Astrocyte (in vitro differentiated cells and primary cell): ENCODE measurements at regions not wholly inside any gene's neighbourhood (a gene's known extent, or its start where the extent isn't known, plus 50 kb on each side); places are given as distances from the start of the nearest gene placed in this dataset.
"Not testable (repeated sequence)": the region's sequence is repeated elsewhere in the genome, so short reads cannot be mapped to it uniquely, and the experiment has no call there.

ENCODE experiments used
- DNase-seq: peaks from one replicate; pipeline ENCODE4 v3.0.0-alpha.2; 2010; ENCODE audit warnings: low read depth
- FAIRE-seq: peaks from 2 replicates; lab custom pipeline; 2011; peaks lifted over from hg19 to GRCh38; lab: Jason Lieb, UNC
- H2AFZ ChIP-seq: 2 replicates; pipeline ENCODE4 v1.6.0; 2012; ENCODE audit warnings: low read depth, low read length, inconsistent platforms
- H3K27ac ChIP-seq: 2 replicates; pipeline ENCODE4 v1.5.1; 2011; ENCODE audit warnings: low read depth, low read length, inconsistent platforms
- H3K27me3 ChIP-seq: 2 replicates; pipeline ENCODE4 v1.6.0; 2011; ENCODE audit warnings: low read length, inconsistent platforms; ENCODE audit not compliant: insufficient read depth
- H3K36me3 ChIP-seq: 2 replicates; pipeline ENCODE4 v1.5.1; 2011; ENCODE audit warnings: low read length, inconsistent platforms; ENCODE audit not compliant: insufficient read depth
- H3K4me1 ChIP-seq: 2 replicates; pipeline ENCODE4 v1.5.1; 2011; ENCODE audit warnings: low read length, inconsistent platforms; ENCODE audit not compliant: insufficient read depth
- H3K4me2 ChIP-seq: 2 replicates; pipeline ENCODE4 v1.6.0; 2012; ENCODE audit warnings: low read length, inconsistent platforms
- H3K4me3 ChIP-seq: 2 replicates; pipeline ENCODE4 v1.5.1; 2011; ENCODE audit warnings: low read depth, mild to moderate bottlenecking, low read length, inconsistent platforms; ENCODE audit not compliant: insufficient read depth
- H3K79me2 ChIP-seq: 2 replicates; pipeline ENCODE4 v1.6.0; 2012; ENCODE audit warnings: mild to moderate bottlenecking, low read length, inconsistent platforms; ENCODE audit not compliant: insufficient read depth
- H3K9ac ChIP-seq: 2 replicates; pipeline ENCODE4 v1.6.0; 2012; ENCODE audit warnings: mild to moderate bottlenecking, low read length, inconsistent platforms
- H3K9me3 ChIP-seq: 2 replicates; pipeline ENCODE4 v1.5.1; 2012; ENCODE audit warnings: low read depth, mild to moderate bottlenecking, low read length, inconsistent platforms; ENCODE audit not compliant: insufficient read depth
- H4K20me1 ChIP-seq: 2 replicates; pipeline ENCODE4 v1.6.0; 2012; ENCODE audit warnings: low read length, inconsistent platforms; ENCODE audit not compliant: insufficient read depth
- H3K27ac Mint-ChIP-seq: one replicate; pipeline ENCODE4 v1.8.0; 2021; ENCODE audit warnings: mild to moderate bottlenecking, mixed read lengths; ENCODE audit not compliant: unreplicated experiment
- H3K27me3 Mint-ChIP-seq: one replicate; pipeline ENCODE4 v1.8.0; 2021; ENCODE audit warnings: low read depth, mixed read lengths; ENCODE audit not compliant: unreplicated experiment
- H3K36me3 Mint-ChIP-seq: one replicate; pipeline ENCODE4 v1.8.0; 2021; ENCODE audit warnings: low read depth, mixed read lengths; ENCODE audit not compliant: unreplicated experiment
- H3K4me1 Mint-ChIP-seq: one replicate; pipeline ENCODE4 v1.8.0; 2021; ENCODE audit warnings: low read depth, mixed read lengths; ENCODE audit not compliant: unreplicated experiment
- H3K4me3 Mint-ChIP-seq: one replicate; pipeline ENCODE4 v1.8.0; 2021; ENCODE audit warnings: mild to moderate bottlenecking, moderate library complexity, mixed read lengths; ENCODE audit not compliant: unreplicated experiment
- H3K9me3 Mint-ChIP-seq: one replicate; pipeline ENCODE4 v1.8.0; 2021; ENCODE audit warnings: mild to moderate bottlenecking, mixed read lengths; ENCODE audit not compliant: unreplicated experiment
- EZH2 ChIP-seq: IDR thresholded peaks from 2 replicates; pipeline ENCODE4 v1.6.1; 2012; ENCODE audit warnings: mild to moderate bottlenecking, low read length, inconsistent platforms; ENCODE audit not compliant: insufficient read depth
- TF ChIP-seq, protein P1 (sequence below): IDR thresholded peaks from 2 replicates; pipeline ENCODE4 v1.5.1; 2011; ENCODE audit warnings: low read depth, mild to moderate bottlenecking, inconsistent platforms, low read length, moderate library complexity; ENCODE audit not compliant: insufficient read depth

DNA sequence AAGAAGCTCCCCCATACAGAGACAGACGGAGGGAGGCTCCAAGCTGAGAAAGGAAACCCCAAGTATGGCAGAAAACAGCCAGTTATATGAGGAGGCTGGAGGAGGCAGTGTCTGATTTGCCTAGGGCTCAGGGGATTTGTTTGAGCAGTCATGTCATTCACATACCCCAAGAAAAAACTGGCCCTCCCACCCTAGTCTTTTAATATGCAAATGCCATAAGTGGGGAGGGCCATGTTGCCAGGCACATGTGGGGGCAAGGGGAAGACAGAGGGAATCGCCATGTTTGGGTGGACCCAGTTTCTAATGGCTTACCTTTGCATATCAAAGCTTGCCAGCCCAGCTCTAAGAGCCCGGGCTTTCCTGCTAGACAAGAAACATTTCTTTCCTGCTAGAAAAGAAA, 1163.8 kb downstream of the TAF11L14 start:
- no peaks in the 10 kb centered on the region for H3K36me3 ChIP-seq
- no peaks in the 10 kb centered on the region for H3K36me3 Mint-ChIP-seq
- H3K4me1 Mint-ChIP-seq, result peaks cover 6% of the 10 kb centered on the region
- FAIRE-seq, result no peak
- H3K27me3 Mint-ChIP-seq, result no peaks in the 10 kb centered on the region
- no peaks in the 10 kb centered on the region for H3K27me3 ChIP-seq
- H3K9ac ChIP-seq, result no peak overlapping the region
- no peak overlapping the region for H3K4me3 Mint-ChIP-seq
- H3K4me2 ChIP-seq, result no peak overlapping the region
- H3K79me2 ChIP-seq, result no peaks in the 10 kb centered on the region
- DNase-seq, result no peak
- H4K20me1 ChIP-seq, result no peaks in the 10 kb centered on the region
- H3K4me1 ChIP-seq, result no peaks in the 10 kb centered on the region
- no peak overlapping the region for H3K27ac Mint-ChIP-seq
- H3K9me3 Mint-ChIP-seq, result peaks cover 3% of the 10 kb centered on the region
- no peaks in the 10 kb centered on the region for H3K9me3 ChIP-seq
- TF ChIP-seq EZH2, result no peak
- TF ChIP-seq, protein P1, sequence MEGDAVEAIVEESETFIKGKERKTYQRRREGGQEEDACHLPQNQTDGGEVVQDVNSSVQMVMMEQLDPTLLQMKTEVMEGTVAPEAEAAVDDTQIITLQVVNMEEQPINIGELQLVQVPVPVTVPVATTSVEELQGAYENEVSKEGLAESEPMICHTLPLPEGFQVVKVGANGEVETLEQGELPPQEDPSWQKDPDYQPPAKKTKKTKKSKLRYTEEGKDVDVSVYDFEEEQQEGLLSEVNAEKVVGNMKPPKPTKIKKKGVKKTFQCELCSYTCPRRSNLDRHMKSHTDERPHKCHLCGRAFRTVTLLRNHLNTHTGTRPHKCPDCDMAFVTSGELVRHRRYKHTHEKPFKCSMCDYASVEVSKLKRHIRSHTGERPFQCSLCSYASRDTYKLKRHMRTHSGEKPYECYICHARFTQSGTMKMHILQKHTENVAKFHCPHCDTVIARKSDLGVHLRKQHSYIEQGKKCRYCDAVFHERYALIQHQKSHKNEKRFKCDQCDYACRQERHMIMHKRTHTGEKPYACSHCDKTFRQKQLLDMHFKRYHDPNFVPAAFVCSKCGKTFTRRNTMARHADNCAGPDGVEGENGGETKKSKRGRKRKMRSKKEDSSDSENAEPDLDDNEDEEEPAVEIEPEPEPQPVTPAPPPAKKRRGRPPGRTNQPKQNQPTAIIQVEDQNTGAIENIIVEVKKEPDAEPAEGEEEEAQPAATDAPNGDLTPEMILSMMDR, result no peak
- no peak overlapping the region for H3K4me3 ChIP-seq
- H2AFZ ChIP-seq, result no peak overlapping the region
- H3K27ac ChIP-seq, result no peak overlapping the region

DNA sequence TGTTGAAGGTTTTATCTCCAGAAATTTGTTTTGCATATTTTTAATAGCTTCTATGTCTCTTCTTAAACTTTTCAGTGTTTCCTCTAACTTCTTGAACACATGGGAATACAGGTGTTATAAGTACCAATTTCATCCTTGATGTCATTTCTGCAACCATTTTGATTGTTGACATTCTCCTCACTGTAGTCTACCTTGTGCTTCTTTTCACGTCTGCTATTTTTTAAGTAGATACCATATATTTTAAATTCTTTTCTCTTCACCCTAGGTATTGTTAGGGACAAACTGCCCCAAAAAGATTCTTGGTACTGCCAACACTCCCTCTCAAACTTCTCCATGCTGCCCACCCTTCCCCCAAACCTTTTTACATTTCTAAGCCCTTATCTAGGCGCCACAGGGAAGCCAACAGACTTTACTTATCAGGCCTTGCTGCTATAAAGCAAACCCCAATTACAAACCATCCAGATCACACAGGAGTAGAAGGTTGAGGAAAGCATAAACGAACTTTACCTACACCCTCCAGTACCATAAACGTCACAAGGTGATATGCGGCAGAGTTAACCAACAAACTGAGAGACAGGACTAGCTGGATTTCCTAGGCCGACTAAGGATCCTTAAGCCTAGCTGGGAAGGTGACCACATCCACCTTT, 1165.3 kb downstream of the TAF11L14 start:
- Mint-ChIP-seq H3K27ac (no peak overlapping the region), H3K27me3 (no peaks in the 10 kb centered on the region), H3K9me3 (peaks cover 3% of the 10 kb centered on the region), H3K36me3 (no peaks in the 10 kb centered on the region), H3K4me3 (no peak overlapping the region), H3K4me1 (peaks cover 6% of the 10 kb centered on the region)
- Histone ChIP-seq H3K4me3 (no peak overlapping the region), H3K9me3 (no peaks in the 10 kb centered on the region), H3K79me2 (no peaks in the 10 kb centered on the region), H3K4me2 (no peak overlapping the region), H3K27me3 (no peaks in the 10 kb centered on the region), H3K4me1 (no peaks in the 10 kb centered on the region), H3K9ac (no peak overlapping the region), H2AFZ (no peak overlapping the region), H3K36me3 (no peaks in the 10 kb centered on the region), H4K20me1 (no peaks in the 10 kb centered on the region), H3K27ac (no peak overlapping the region)
- no peak for FAIRE-seq
- DNase-seq, result no peak
- no peak for TF ChIP-seq EZH2
- TF ChIP-seq, protein P1, result no peak

DNA sequence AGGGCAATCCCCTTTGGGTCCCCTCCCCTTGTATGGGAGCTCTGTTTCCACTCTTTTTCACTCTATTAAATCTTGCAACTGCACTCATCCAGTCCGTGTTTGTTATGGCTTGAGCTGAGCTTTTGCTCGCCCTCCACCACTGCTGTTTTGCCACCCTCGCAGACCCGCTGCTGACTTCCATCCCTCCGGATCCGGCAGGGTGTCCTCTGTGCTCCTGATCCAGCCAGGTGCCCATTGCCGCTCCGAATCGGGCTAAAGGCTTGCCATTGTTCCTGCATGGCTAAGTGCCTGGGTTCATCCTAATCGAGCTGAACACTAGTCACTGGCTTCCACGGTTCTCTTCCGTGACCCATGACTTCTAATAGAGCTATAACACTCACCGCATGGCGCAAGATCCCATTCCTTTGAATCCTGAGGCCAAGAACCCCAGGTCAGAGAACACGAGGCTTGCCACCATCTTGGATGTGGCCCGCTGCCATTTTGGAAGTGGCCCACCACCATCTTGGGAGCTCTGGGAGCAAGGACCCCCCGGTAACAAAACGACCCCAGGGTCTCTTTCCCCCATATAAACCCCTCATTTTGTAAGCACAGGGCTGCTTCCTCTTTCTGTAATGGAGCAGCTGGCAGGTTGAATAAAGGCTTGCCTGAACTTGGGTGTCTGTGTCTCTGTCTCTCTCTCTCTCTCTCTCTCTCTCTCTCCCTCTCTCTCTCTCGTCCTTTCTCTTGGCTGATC, 1166.2 kb downstream of the TAF11L14 start:
- Histone ChIP-seq H3K4me1 (no peaks in the 10 kb centered on the region), H3K79me2 (no peaks in the 10 kb centered on the region), H3K36me3 (no peaks in the 10 kb centered on the region), H3K9me3 (no peaks in the 10 kb centered on the region), H3K27ac (no peak overlapping the region), H4K20me1 (no peaks in the 10 kb centered on the region), H3K4me2 (no peak overlapping the region), H3K4me3 (no peak overlapping the region), H3K9ac (no peak overlapping the region), H3K27me3 (no peaks in the 10 kb centered on the region), H2AFZ (no peak overlapping the region)
- H3K4me1 Mint-ChIP-seq, result peaks cover 6% of the 10 kb centered on the region
- TF ChIP-seq EZH2, result no peak
- no peak overlapping the region for H3K4me3 Mint-ChIP-seq
- no peak for DNase-seq
- H3K36me3 Mint-ChIP-seq, result no peaks in the 10 kb centered on the region
- H3K27ac Mint-ChIP-seq, result no peak overlapping the region
- peaks cover 3% of the 10 kb centered on the region for H3K9me3 Mint-ChIP-seq
- H3K27me3 Mint-ChIP-seq, result no peaks in the 10 kb centered on the region
- no peak for FAIRE-seq

DNA sequence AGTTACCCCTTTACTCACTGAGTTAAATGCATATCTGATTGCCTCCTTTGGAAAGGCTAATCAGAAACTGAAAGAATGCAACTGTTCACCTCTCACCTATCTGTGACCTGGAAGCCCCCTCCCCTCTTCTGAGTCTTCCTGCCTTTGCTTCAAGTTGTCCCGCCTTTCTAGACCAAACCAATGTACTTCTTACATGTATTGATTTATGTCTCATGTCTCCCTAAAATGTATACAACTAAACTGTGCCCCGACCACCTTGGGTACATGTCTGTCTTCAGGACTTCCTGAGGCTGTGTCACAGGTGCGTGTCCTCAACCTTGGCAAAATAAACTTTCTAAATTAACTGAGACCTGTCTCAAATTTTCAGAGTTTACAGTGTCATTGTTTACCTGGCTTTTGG, 1167.2 kb downstream of the TAF11L14 start:
- not testable (repeated sequence) for H3K9me3 Mint-ChIP-seq, H3K27ac Mint-ChIP-seq, H3K27me3 Mint-ChIP-seq, H3K79me2 ChIP-seq, H3K9ac ChIP-seq, H3K9me3 ChIP-seq, H3K27me3 ChIP-seq, H3K4me3 Mint-ChIP-seq, H2AFZ ChIP-seq, H3K4me2 ChIP-seq, DNase-seq, H3K4me1 Mint-ChIP-seq, H3K4me3 ChIP-seq, FAIRE-seq, H3K36me3 ChIP-seq, H3K4me1 ChIP-seq, H3K36me3 Mint-ChIP-seq, H4K20me1 ChIP-seq, H3K27ac ChIP-seq
